ENCODE measurements at regions not wholly inside any gene's neighbourhood (a gene's known extent, or its start where the extent isn't known, plus 50 kb on each side); places are given as distances from the start of the nearest gene placed in this dataset.
"Not testable (repeated sequence)": the region's sequence is repeated elsewhere in the genome, so short reads cannot be mapped to it uniquely, and the experiment has no call there.

DNA sequence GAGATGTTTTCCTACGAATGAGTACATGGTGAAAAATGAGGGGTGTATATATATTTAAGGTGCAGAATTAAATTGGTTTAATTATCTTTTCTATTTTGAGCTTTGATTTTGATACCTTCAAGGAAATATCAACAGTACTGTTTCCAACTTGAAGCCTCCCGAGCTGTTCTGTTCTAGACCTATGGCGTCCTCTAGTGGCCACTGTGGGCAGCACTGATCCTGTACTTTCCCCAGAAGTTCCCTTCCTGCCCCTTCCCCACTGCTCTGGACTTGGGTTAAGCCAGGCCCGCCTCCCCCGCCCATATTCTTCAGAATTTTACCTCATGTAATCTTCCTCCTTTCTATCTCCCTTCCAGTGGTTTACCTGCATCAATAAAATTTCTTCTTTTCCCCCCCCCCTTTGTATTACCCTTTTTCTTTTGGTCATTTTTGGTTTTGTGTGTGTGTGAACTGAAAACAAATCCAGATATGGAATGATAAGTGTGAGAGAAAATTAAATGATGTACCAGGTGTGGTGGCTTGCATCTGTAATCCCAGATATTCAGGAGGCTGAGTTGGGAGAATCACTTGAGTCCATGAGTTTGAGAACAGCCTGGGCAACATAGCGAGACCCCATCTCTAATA, 1643.5 kb downstream of the TP53TG3F start:
- DNase-seq = no peak

DNA sequence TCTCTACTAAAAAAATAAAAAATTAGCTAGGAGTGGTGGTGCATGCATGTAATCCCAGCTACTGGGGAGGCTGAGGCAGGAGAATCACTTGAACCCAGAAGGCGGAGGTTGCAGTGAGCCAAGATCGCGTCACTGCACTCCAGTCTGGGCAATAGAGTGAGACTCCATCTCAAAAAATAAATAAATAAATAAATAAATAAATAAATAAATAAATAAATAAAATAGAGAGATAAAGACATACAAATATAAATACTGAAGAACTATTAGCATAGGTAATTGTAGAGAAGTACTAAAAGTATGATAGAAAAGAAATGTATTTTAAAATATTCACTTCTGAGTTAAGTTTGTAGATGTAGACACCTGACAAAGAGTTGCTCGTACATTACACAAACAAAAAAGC, 1652.4 kb downstream of the TP53TG3F start:
- not testable (repeated sequence) for DNase-seq

DNA sequence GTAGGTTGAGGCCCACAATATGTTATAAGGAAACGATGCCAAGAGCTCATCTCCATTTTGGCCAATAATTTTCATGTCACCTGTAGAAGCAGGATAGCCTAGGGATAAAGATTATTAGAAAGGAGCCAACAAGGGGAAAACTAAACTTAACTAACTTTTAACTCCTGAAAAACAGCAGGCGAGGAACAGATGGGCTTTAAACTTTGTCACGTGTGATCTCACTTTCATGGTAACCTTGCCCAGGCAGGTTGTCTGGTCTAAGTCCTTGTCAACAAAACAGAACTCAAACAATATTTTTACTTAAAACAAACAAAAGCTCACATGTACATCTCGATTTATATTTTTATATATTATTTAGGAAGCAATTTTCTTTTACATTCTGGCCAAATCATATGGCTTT, 1672.0 kb downstream of the TP53TG3F start:
- no peak for DNase-seq

DNA sequence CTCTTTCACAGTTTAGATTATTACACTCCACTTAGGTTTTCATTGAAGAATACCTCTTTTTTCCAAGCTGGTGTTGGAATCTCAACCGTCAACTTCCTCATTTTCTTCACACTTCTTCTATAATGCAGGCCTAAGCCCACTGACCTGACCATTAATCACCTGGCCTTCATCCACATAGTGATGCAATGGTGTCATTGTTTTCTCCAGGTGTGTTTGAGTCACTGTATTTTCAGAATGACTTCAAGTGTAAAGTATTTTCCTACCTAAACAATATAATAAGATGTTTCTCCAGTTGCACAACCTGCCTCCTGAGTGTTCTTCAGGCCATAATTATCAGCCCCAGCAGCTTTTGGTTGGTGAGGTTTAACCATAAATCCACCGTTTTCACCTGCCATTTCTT, 1675.1 kb downstream of the TP53TG3F start:
- DNase-seq = no peak

DNA sequence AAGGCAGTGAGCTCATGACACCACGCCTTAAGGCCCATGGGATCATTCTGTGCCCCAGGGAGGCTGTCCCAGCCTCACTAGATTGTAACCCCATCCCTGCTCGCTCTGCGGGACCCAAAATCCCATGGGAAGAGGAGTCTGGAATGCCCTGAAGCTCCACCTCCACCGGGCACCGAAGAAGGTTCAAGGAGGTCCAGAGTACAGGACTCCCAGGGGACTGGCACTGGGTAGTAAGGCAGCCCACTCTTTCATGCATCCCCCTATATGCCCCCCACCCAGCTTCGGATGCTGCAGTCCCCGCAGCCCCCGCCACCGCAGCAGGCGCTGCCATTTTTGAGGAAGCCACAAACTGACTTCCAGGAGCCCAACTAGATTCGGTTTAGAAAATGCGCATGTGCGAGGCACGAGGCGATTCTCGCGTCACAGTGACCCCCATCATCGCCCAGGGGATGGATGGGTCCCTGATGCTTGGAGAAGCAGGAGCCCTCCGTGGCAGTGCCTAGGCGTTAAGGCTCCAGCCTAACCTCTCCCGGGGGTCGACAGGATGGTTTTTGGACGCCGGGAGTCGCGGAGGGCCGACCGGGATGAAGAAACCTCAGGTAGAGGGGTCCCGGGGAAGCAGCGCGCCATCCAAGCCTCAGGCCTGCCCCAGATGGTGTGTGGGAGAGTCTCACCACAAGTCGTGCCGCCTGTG, 1681.0 kb downstream of the TP53TG3F start:
- no peak for DNase-seq

DNA sequence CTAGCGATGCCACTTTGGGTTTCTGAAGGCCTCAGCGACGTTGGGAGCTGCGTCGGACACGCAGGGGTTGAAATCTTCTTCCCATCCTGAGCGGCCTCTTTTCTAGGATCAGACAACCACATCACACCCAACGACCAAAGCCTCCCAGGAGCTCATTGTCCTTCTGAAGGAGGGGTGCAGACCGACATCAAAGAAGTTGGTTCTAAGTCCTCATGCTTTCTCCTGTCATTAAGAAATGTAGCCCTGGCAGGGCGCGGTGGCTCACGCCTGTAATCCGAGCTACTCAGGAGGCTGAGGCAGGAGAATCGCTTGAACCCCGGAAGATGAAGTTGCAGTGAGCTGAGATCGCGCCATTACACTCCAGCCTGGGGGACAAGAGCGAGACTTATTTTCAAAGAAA, 1681.9 kb downstream of the TP53TG3F start:
- no peak for DNase-seq

DNA sequence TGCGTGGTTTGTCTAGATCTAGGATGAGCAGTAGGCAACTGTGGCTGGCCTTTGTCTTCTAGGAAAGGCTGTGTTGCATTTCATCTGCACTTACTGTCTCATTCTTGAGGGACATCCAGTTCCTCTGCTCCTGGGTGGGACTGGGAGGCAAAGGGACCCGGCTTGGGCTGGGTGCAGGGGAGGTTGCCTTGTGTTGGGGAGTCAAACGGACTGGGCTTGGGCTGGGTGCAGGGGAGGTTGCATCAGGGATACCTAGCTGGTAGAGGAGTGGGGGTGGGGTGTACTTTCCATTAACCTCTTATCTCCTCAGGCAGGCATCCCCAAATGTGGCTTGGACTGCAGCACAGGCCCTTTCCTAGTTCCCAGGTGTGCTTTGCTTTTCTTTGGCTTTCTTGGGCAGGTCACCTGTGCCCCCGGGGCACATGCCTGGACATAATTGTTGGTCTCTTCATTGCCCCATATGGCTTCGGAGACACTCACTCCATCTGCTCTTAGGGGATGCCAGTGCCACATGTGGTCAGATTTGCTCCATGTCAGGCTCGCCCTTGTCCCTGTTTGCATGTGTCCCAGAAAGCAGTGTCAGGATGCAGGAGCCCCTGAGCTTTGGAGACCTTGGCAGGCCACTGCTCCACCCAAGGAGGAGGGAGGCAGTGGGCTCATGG, 1682.9 kb downstream of the TP53TG3F start:
- no peak for DNase-seq

DNA sequence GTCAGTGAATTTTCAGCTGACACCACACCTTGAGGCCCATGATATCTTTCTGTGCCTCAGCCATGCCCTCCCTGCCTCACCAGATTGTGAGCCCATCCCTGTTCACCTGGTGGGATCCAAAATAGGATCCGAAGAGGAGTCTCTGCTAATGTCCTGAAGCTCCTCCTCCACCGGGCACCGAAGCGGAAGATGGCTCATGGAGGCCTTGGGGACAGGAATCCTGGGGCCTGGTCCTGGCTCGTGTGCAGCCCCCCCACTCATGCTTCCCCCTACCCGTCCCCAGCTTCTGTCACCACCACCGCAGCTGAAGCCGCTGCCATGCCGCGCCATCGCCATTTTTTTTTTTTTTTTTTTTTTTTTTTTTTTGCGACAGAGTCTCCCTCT, 1683.4 kb downstream of the TP53TG3F start:
- DNase-seq = no peak

DNA sequence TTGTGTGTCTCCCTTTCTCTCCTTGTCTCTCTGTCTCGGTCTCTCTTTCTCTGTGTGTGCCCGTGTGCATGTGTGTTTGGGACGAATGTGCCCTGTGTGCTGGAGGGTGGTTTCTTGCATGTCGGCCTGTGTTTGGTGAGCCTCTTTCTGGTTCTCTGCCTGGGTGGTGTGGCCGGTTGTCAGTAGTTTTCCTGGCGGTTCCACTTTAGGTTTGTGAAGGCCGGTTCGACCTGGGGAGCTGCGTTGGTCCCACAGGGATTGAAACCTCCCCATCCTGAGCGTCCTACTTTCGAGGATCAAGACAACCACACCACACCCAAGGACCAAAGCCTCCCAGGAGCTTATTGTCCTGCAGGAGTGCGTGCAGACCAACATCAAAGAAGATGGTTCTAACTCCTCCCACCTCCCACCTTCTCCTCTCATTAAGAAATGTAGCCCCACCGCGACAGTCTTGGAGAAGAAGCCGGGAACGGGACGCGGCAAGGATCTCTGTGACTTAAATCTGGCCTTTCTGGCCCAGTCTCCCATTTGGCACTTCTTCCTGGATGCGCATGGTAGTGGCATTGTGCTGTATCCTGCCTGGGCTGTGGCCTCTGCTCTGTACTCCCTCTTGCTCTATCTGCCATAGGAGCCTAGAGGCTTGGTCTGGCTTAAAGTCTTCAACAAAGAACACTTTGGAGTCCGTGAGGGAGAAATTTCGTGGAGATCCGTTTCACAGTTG, 1685.0 kb downstream of the TP53TG3F start:
- no peak for DNase-seq

DNA sequence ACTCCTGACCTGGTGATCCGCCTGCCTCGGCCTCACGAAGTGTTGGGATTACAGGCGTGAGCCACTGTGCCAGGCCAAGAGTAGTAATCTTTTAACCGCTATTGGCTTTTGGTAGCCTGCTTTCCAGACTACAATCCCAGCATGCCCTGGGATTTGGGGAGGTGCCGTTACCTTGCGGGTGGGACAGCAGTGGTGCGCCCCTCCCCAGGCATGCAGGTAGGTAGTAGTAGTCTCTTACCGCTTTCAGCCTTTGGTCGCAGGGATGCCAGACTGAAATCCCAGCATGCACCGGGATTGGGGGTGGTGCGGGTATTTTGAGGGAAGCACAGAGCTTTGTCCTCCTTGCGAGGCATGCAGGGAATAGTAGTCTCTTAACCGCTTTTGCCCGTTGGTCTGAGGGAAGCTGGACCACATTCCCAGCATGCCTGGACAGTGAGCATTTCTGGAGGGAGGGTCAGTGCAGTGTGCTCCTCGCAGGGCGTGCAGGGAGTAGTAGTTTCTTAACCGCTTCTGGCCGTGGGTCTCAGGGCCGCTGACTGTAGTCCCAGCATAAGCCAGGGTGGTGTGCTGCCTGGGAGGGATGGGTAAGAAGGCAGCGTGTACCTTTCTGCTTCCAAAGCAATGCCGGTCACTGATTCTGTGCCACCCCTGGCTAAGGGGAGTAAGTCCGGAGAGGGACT, 1686.8 kb downstream of the TP53TG3F start:
- no peak for DNase-seq

DNA sequence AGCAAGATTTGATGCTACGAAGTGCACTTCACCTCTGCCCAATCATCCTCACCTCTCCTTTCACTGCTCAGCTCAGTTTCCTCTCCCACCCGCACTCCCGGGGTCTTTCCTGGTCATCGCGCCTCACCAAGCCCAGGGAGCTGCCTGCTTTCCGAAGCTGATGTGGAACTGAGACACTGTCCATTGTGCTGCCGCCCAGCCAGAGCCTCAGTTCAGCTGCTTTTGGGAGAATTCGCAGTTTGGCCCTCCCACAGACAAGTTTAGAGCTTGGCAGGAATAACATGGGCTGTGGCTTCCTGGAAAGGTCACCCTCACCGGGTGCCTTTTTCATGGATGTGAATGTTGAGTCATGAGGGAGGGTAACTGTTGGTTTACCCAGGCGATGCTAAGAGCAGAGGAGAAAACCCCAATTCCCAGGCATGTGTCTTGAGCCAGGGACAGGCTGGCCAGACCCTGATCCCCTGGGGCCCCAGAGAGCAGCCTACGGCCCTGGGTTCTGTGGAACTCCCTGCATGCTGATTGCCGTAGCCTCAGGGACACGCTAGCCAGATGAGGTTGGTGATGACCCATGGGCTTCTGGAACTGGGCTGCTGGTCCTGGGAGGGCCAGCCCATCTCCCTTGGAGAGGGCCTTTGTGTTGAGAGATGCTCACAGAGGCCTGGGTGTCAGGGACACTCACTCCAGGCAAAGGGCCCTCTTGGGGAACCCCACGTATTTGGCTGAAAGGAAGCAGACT, 1687.5 kb downstream of the TP53TG3F start:
- DNase-seq = no peak

DNA sequence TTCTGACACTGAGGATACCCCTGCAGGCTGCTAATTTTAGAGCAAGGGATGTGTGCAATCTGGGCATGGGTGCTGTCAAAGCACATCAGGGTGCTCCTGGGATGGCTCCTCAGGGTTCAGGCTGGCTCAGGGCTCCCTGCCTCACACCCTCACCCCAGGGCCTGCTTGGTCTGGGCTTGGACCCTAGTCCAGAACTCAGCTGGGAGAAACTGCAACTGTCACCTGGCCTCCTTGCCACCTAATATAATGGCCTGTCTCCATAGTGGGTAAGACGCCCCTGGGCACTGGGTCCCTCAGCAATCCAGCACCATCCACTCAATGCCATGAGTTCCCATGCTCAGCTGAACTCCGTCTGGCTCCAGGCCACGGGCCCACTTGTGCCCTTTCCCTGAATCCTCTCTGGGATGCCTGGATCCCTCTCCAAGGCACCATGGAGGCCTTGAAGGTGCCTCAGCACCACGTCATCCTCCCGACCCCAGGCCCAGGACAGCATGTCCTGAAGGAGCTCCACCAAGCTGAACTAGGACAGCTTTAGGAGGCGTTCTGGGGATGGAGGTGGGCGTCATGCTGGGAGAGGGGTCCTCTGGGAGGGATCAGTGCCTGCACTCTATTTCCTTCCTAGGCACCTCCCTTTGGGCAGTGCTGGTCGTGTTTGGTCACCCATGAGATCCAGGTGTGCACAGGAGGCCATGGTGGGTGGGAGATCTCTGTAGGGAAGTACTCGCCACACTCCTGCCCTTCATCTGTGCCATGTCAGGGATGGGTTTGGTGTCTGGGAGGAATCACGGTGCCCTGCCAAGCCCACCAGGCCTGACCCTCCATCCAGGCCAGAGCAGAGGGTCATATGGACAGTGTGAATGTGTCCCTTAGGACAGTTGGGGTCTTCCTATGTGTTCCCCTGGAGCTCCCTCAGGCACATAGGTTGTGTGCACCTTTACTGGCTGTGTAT, 1688.4 kb downstream of the TP53TG3F start:
- DNase-seq = no peak

DNA sequence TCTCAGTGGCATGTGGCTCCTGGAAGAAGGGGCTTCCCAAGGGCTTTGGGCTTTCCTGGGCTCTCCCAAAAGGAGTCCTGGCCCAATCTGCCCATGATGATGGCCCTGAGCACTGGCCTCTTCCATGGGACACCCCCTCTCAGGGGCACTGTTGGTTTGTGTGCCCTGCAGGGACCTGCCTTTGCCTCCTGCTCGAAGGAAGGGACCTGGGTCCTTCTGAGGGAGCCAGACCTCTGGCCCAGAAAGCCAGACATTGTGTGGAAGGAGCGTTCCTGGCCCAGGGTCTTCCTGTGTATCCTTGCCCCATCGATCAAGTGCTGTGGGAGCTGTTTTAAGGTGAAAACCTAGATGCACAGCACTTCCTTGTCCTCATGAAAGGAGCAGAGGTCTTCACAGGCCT, 1689.3 kb downstream of the TP53TG3F start:
- DNase-seq = no peak

DNA sequence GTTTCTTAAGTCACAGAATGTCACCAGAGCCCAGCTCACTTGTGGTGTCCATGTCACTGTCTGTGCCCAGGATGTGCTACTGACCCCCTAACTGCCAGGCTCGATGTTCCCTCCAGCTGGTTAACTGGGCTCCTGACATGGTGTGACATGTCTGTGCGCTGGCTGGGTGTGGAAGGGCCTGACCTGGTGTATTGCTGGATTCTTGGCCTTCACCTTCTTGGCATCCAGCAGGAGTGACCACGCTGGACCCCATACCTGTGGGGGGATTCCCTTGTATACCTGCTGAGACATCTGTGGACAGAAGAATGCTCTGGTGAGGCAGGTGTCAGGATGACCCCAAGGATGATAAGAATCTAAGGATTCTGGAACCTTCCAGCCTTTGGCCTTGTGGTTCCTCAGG, 1690.1 kb downstream of the TP53TG3F start:
- DNase-seq = no peak

DNA sequence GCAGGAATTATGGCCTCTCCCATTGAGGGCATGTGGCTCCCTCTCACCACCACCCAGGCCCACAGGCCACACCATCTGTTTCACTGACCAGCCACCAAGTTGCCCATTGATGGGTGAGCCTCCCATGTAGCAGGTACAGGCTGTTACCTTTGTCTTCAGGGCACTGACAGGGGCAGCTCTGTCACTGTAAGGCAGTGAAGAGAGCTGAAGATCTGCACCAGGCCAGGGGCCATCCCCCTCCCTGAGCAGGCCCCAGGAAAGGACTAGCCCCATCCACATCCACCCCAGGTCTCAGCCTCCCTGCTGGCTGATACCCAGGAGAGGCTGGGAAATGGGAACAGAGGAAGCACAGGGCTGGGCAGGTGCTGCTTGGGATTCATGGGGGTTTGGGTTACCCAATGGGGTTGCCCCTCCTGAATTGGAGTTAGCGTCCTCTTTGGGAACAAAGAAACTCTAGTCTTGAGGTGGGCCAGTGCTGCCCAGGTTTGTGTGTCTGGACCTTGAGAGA, 1691.4 kb downstream of the TP53TG3F start:
- no peak for DNase-seq

DNA sequence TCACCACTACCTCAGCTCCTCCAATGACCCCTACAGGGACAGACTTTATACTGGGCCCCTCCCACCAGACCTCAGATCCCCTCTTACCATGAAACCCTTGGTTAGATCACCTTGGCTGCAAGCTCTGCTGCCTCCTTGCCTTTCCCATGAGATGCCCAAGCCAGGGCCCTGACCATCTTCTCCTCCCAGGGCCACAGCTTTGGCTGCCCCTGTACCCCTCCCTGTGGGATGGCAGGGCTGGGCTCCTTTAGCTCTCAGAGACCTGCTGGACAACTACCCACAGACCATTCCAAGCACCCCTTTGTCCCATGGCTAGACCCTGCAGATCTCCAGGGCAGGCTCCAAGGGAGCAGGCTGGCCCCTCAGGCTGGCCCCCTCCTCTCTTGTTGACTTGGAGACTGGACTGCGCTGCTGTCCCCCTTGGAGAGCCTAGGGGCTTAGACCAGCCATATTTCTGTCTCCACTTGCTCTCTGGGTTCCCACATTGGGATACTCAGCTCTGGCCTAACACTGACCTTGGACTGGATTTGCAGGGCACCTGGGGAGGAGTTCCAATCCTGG, 1692.7 kb downstream of the TP53TG3F start:
- DNase-seq = no peak

DNA sequence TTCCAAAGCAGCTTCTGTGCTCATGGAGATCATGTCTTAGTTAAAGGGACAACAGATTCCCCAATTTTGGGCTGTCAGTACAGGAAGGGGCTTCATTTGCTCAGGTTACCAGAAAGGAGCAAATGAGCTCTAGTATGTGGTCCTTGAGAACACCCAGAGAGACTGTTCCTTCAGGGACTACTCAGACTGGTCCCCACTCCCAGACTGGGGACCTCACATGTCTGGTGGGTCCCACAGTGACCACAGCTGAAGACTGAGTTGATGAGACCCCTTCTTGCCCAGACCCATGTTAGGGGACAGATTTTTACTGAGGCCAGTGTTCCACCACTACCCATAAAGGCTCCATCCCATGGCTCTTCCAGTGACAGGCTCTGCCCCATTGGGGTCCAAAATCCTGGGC, 1695.2 kb downstream of the TP53TG3F start:
- no peak for DNase-seq

DNA sequence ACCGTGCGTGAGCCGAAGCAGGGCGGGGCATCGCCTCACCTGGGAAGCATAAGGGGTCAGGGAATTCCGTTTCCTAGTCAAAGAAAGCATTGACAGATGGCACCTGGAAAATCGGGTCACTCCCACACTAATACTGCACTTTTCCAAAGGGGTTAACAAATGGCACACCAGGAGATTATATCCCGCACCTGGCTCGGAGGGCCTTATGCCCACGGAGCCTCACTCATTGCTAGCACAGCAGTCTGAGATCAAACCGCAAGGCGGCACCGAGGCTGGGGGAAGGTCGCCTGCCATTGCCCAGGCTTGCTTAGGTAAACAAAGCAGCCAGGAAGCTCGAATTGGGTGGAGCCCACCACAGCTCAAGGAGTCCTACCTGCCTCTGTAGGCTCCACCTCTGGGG, 1698.1 kb downstream of the TP53TG3F start:
- DNase-seq = not testable (repeated sequence)

DNA sequence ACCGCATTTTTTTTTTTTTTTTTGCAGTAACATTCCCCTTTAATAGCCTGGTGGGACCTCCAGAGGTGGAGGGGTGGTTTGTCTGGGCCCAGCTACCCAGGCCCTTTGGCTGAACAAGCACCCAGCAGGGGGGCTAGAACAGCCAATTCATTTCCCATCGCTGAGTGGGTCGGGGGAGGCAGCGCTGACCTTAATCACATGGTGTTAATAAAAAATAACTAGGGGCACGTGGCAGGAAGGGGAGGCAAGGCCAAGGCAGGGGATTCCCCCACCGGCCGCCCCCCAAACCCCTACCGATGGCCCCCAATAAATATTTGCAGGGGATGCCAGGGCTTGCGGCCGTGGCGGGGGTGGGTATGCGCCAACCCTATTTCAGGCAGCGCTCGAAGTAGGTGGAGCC, 1709.9 kb downstream of the TP53TG3F start:
- DNase-seq = not testable (repeated sequence)

DNA sequence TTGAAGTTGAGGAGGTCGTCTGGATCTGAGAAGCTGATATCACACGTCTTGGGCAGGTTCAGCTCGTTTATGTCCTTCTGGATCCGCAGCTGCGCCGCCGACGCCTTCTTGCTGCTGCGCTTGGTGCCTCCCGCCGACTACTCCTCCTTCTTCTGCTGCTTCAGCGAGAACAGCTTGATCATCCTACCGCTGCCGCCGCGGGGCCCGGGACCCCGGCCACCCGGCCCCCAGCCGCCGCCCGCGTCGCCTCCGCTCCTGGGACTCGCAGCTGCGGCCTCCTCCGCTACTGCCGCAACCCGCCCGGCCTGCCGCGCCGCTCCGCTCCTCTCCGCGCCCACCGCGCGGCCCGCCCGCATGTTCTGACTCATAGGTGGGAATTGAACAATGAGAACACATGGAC, 1710.6 kb downstream of the TP53TG3F start:
- not testable (repeated sequence) for DNase-seq

Measured in fibroblast of skin of back (primary cell).